ENCODE measurements at regions not wholly inside any gene's neighbourhood (a gene's known extent, or its start where the extent isn't known, plus 50 kb on each side); places are given as distances from the start of the nearest gene placed in this dataset.

GRCh38 chr6:14260839-14261238 is 143.3 kb downstream of the CD83 start:
- TF ChIP-seq CTCF (conservative IDR thresholded peaks at IDR 0.05), result no peak
- Histone ChIP-seq H2BK12ac (ENCODE audit: insufficient read length, low read depth, low read length) (no peak overlapping the region), H2BK20ac (ENCODE audit: low read depth, low read length, poor library complexity, severe bottlenecking) (no peak overlapping the region), H3K4me1 (ENCODE audit: insufficient read depth, low read length) (peaks cover 11% of the 10 kb centered on the region), H3K79me2 (ENCODE audit: insufficient read depth, low read length) (no peaks in the 10 kb centered on the region), H2BK15ac (ENCODE audit: low read depth, low read length) (no peak overlapping the region), H3K23ac (ENCODE audit: insufficient read length, low read depth, low read length) (no peak overlapping the region), H4K20me1 (ENCODE audit: control insufficient read depth, insufficient read depth, insufficient read length) (no peaks in the 10 kb centered on the region), H3T11ph (ENCODE audit: low read length) (no peak overlapping the region), H4K91ac (ENCODE audit: insufficient read length, low read depth, low read length) (no peak overlapping the region), H2BK5ac (ENCODE audit: insufficient read length, low read length) (no peak overlapping the region), H3K9ac (ENCODE audit: extremely low read depth, insufficient read length, low read length) (no peak overlapping the region), H4K8ac (replicated peaks; ENCODE audit: insufficient read length, low read depth, low read length) (no peak overlapping the region), H2AFZ (ENCODE audit: low read length) (no peak overlapping the region), H3K56ac (ENCODE audit: insufficient read length, low read depth, low read length) (no peak overlapping the region), H3K9me3 (ENCODE audit: control insufficient read depth, low read depth, low read length) (peaks cover 6% of the 10 kb centered on the region), H3K27ac (ENCODE audit: insufficient read length, low read depth, low read length) (no peak overlapping the region), H2AK5ac (ENCODE audit: insufficient read length, low read length) (no peak overlapping the region), H3K14ac (ENCODE audit: insufficient read depth, low read length) (no peak overlapping the region), H3K79me1 (ENCODE audit: insufficient read depth, low read depth, low read length, poor library complexity, severe bottlenecking) (no peaks in the 10 kb centered on the region), H3K18ac (ENCODE audit: insufficient read length, low read depth, low read length) (no peak overlapping the region), H4K5ac (ENCODE audit: insufficient read length, low read depth, low read length) (no peak overlapping the region), H3K27me3 (ENCODE audit: insufficient read depth, low read length) (no peaks in the 10 kb centered on the region), H2BK120ac (ENCODE audit: low read depth, low read length, poor library complexity, severe bottlenecking) (no peak overlapping the region), H3K4me2 (ENCODE audit: insufficient read depth, insufficient read length, low read length) (no peak overlapping the region), H3K4ac (ENCODE audit: low read depth, low read length) (no peak overlapping the region), H3K23me2 (ENCODE audit: insufficient read length, low read depth, low read length, poor library complexity, severe bottlenecking) (no peaks in the 10 kb centered on the region)
- Mint-ChIP-seq H3K9me3 (peaks cover 18 to 25% of the 10 kb centered on the region in 2 experiments), H3K27me3 (ENCODE audit: low read depth) (peaks cover 9% of the 10 kb centered on the region), H3K4me3 (no peak overlapping the region), H3K27ac (no peak overlapping the region; a peak in 1 of 7 replicates), H3K36me3 (ENCODE audit: insufficient read depth in 1 of 3, low read depth in 3 of 3) (peaks cover 9 to 23% (median 13%) of the 10 kb centered on the region in 3 experiments; a peak in 6 of 7 replicates), H3K4me1 (peaks cover 20 to 21% of the 10 kb centered on the region in 2 experiments)
- no peak for DNase-seq
- no CpG with 5 or more reads among the region's 1 CpG for WGBS (ENCODE audit: extremely low coverage, insufficient read length, low lambda C conversion rate)
